SH-SY5Y (cell line): ENCODE measurements at regions not wholly inside any gene's neighbourhood (a gene's known extent, or its start where the extent isn't known, plus 50 kb on each side); places are given as distances from the start of the nearest gene placed in this dataset.

Source experiments
- GATA2 ChIP-seq: IDR thresholded peaks from 2 replicates; pipeline ENCODE4 v1.6.1; 2011; ENCODE audit warnings: mild to moderate bottlenecking, low read depth, low read length
- GATA3 ChIP-seq: IDR thresholded peaks from 2 replicates; pipeline ENCODE4 v1.6.1; 2011; ENCODE audit warnings: low read depth, mild to moderate bottlenecking, low read length, moderate library complexity

- TF ChIP-seq GATA3 (no peak), GATA2 (no peak)
These were observed 612.7 kb downstream of the TBL1XR1 start for GRCh38 chr3:176584413-176585176.

GRCh38 chr3:176583956-176584355 is 613.3 kb downstream of the TBL1XR1 start:
- TF ChIP-seq GATA2 (no peak), GATA3 (no peak)

- TF ChIP-seq GATA3 (no peak), GATA2 (no peak)
These were observed 615.7 kb downstream of the TBL1XR1 start for GRCh38 chr3:176581589-176581988.

DNA sequence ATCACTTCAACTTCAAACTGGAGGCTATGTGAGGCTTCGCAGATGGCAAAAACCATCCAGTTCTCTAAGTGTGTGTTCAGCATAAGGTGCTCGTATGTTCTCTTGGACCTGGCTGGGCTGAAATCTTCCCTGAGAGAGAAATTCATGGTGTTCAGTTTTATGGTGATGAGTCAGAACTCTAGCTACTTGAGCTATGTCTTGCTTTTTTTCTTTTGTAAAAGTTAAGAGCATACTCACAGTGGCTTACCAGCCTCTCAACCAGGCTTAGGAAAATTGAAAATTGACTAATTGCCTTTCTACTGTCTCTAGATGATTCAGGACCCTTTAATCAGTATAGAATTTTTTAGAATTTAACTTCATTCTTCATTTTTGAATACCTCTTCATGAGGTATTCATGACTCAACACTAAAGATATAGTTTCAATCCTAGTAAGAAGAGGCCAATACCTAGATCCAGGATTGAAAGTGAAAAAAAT is 617.5 kb downstream of the TBL1XR1 start:
- no peak for TF ChIP-seq GATA3
- no peak for TF ChIP-seq GATA2

GRCh38 chr3:176578316-176578715 is 619.0 kb downstream of the TBL1XR1 start:
- TF ChIP-seq GATA2: no peak
- TF ChIP-seq GATA3: no peak

GRCh38 chr3:176577447-176577846 is 619.8 kb downstream of the TBL1XR1 start:
- TF ChIP-seq GATA2 (no peak), GATA3 (no peak)

- TF ChIP-seq GATA3 (no peak), GATA2 (no peak)
These were observed 622.5 kb downstream of the TBL1XR1 start for GRCh38 chr3:176574786-176575185.

DNA sequence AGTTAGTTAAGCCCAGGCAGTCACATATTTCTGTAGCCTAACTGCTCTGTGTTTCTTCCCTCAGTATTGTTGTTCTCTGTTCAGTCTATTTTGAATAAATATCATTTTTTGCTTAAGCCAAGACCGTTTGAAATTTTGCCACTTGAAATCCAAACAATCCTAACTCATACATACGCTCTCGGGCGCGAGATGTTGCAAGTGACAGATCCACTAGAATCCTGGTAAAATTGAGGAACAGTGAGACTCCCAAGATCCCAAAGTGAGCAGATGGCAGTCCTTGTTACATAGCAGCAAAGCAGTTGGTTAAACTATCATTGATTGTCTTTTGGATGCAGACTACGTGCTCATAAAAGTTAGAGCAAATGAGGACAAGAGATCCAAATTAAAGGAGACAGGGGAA is 625.4 kb downstream of the TBL1XR1 start:
- TF ChIP-seq GATA2 (no peak), GATA3 (no peak)

GRCh38 chr3:176570992-176571391 is 626.3 kb downstream of the TBL1XR1 start:
- TF ChIP-seq GATA3: peak; percentile 61
- peak; percentile 58; the same call in 1 of the 2 replicates for TF ChIP-seq GATA2

- TF ChIP-seq GATA2: no peak
- no peak for TF ChIP-seq GATA3
These were observed 629.1 kb downstream of the TBL1XR1 start for GRCh38 chr3:176568189-176568588.

- no peak for TF ChIP-seq GATA2
- TF ChIP-seq GATA3: no peak
These were observed 630.5 kb downstream of the TBL1XR1 start for GRCh38 chr3:176566757-176567156.

DNA sequence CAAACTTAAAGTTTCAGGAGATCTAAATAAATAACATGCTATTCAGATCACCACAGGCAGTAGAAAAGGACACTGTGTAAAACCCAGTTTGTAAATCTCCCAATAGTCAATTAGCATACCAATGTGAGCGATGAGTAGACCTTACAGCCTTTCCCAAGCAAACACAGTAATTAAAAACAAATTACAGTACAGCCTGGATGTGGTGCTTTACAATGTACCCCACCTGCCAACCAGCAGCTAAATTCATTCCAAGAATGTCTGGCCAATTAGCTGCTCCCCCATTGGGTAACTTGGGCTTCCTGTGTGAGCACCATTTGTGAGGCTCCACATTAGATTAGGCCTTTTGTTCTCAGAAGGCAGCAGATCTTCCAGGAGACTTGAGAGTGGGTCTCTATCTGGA is 635.0 kb downstream of the TBL1XR1 start:
- TF ChIP-seq GATA2 (no peak), GATA3 (no peak)

DNA sequence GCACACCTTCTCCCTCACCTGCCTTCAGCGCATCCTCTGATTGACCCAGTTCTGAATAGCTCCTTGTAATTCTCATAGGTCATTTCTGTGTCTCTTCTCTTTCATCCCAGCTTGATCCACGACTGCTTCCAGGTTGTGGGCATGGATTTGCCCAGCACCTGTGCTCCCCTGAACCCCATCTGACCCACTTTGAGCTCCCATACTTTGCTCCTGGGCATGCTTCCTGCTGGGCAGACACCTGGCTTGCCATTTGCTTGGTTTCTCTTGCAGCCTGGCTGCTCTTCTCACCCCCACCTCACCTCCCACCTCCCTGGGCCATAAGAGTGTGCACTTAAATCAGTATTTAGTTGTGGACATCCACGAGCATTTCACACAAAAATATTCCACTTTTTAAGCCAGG is 635.5 kb downstream of the TBL1XR1 start:
- TF ChIP-seq GATA3: no peak
- no peak for TF ChIP-seq GATA2

DNA sequence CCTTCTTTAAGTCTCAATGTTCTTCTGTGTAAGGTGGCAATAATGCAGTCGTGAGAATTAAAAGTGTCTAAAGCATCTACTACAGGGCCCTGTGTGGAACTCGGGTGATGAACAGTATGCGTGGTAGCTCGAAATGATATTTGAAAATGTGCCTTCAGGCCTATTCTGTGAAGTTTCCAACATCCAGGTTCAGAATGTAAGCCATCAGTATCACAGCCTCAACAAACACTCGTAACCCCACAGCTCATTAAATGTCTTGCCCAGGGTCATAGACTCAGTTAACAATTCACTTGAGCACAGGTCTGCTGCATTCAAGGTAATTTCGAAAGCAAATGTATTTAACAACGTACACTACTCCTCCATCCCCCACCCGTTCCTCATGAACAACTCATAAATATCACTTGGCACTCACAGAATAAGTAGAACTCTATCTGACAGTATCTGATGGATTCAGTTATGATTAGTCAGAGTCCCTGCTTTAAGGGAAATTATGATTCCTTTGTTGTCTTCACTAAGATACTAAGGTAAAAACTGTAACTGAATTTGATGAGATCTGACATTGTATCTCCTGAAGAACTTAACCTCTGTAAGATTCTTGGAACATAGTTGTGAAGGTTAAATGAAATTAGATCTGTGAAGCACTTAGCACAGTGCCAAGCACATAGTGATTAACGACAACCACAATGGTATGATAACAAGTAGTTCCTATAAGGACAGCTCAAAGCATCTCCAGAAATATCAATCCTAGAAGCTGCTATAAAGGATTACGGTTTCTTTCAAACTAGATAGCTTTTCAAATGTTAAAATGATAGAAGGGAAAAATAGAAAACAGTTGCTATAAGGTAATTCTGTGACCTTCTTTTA is 642.3 kb downstream of the TBL1XR1 start:
- no peak for TF ChIP-seq GATA3
- TF ChIP-seq GATA2: no peak
